ENCODE measurements at regions not wholly inside any gene's neighbourhood (a gene's known extent, or its start where the extent isn't known, plus 50 kb on each side); places are given as distances from the start of the nearest gene placed in this dataset.

- ATAC-seq = no peak
- no peak overlapping the region for H3K4me3 ChIP-seq
- TF ChIP-seq L3MBTL2 (IDR thresholded peaks at IDR 0.05) (peak; percentile 85), ATF6 (CRISPR knock-in tag; IDR thresholded peaks at IDR 0.05) (0 out of 2 replicates have a peak, but pooled peaks have one; percentile 29), ETV1 (tag; conservative IDR thresholded peaks at IDR 0.05; ENCODE audit: low read depth) (no peak), E2F6 (IDR thresholded peaks at IDR 0.05; ENCODE audit: borderline replicate concordance in 1 of 2, extremely low read depth in 1 of 2, insufficient read depth in 1 of 2, insufficient read length in 1 of 2, low read depth in 1 of 2, low read length in 1 of 2, poor library complexity in 1 of 2, severe bottlenecking in 1 of 2) (peak; percentile 29 to 61), ZNF347 (CRISPR knock-in tag; IDR thresholded peaks at IDR 0.05; ENCODE audit: low read depth) (no peak), BHLHE40 (IDR thresholded peaks at IDR 0.05; ENCODE audit: low read length) (0 out of 2 replicates have a peak, but pooled peaks have one; percentile 13), ZNF282 (CRISPR knock-in tag; IDR thresholded peaks at IDR 0.05) (no peak), FOXA1 (IDR thresholded peaks at IDR 0.05; ENCODE audit: borderline replicate concordance) (no peak), ZKSCAN1 (IDR thresholded peaks at IDR 0.05; ENCODE audit: low read depth, low read length) (no peak), SMARCB1 (IDR thresholded peaks at IDR 0.05; ENCODE audit: insufficient read length, low read depth) (no peak), TFAP4 (CRISPR knock-in tag; IDR thresholded peaks at IDR 0.05; ENCODE audit: borderline replicate concordance) (no peak), SRSF7 (optimal IDR thresholded peaks at IDR 0.05; ENCODE audit: low read depth, low read length) (no peak), PHF20 (IDR thresholded peaks at IDR 0.05; ENCODE audit: partially characterized antibody) (no peak)
These were observed 74.8 kb downstream of the EN1 start for GRCh38 chr2:118772487-118773200.

More at GRCh38 chr2:118772487-118773200, 74.8 kb downstream of the EN1 start:
- in situ Hi-C loops (cut with MboI) (no loop called here), intact Hi-C loops (cut with micrococcal nuclease) (no loop called here)
- Histone ChIP-seq H3K9me1 (ENCODE audit: control insufficient read depth, insufficient read depth, low read length) (no peaks in the 10 kb centered on the region), H3K36me3 (ENCODE audit: control insufficient read depth, insufficient read depth, low read length) (no peaks in the 10 kb centered on the region), H3K27me3 (ENCODE audit: control insufficient read depth in 2 of 2, insufficient read depth in 2 of 2, low read length in 2 of 2) (no peaks in the 10 kb centered on the region; a peak in 1 of 5 replicates), H3K79me2 (ENCODE audit: control insufficient read depth, insufficient read depth, low read length) (no peaks in the 10 kb centered on the region), H2AFZ (ENCODE audit: low read depth, low read length) (peak overlapping the region; percentile 53; the same call in 1 of the 2 replicates), H3K27ac (ENCODE audit: extremely low read depth, low read depth, low read length) (no peak overlapping the region), H3K9me3 (replicated peaks; ENCODE audit: control insufficient read depth, insufficient read depth, low read depth, low read length) (no peaks in the 10 kb centered on the region), H3K4me2 (ENCODE audit: insufficient read depth, low read length) (no peak overlapping the region), H3K9ac (ENCODE audit: insufficient read depth in 1 of 2, low read depth in 2 of 2, low read length in 2 of 2) (no peak overlapping the region), H4K20me1 (replicated peaks; ENCODE audit: control insufficient read depth, insufficient read depth, low read length) (no peaks in the 10 kb centered on the region), H3K4me1 (replicated peaks in 1 of 2; ENCODE audit: control insufficient read depth in 2 of 2, insufficient read depth in 2 of 2, low read length in 2 of 2) (peaks cover 6 to 15% of the 10 kb centered on the region in 2 experiments; a peak in 4 of 5 replicates)
- BruUV-seq (replicated peaks) = no TSS peak
- peak; percentile 26 for FAIRE-seq
- DNase-seq (ENCODE audit: extremely low read depth in 1 of 4, low spot score in 3 of 4) = no peak
- WGBS (ENCODE audit: insufficient coverage, low coverage, missing lambda C conversion rate) = 25% methylated on average over 11 of the region's 22 CpGs
- CTCF ChIA-PET (ENCODE audit: low intra/inter-chr PET ratio) = no interaction called here
- POLR2A ChIA-PET = interaction anchor here (0.7 to 1.3 kb wide), 4 partner anchors 10 to 34 kb away, joined by 3 to 4 read pairs (median 4); no protein-coding TSS in a partner anchor

Measured in K562 (cell line).